NCI-H2107 treated with DMSO at 0.1 percent for 48 hours (cell line): ENCODE measurements at regions not wholly inside any gene's neighbourhood (a gene's known extent, or its start where the extent isn't known, plus 50 kb on each side); places are given as distances from the start of the nearest gene placed in this dataset.
"Not testable (repeated sequence)": the region's sequence is repeated elsewhere in the genome, so short reads cannot be mapped to it uniquely, and the experiment has no call there.

ENCODE experiments used
- DNase-seq: peaks from one replicate; lab custom pipeline; 2025; ENCODE audit not compliant: unreplicated experiment; lab: John Stamatoyannopoulos, UW

GRCh38 chr17:63287006-63287405, 159.1 kb downstream of the CYB561 start:
- DNase-seq = not testable (repeated sequence)

GRCh38 chr17:63289931-63290330, 156.2 kb downstream of the CYB561 start:
- DNase-seq = no peak

GRCh38 chr17:63290351-63290750, 155.8 kb downstream of the CYB561 start:
- no peak for DNase-seq

- no peak for DNase-seq
Observed at GRCh38 chr17:63290784-63291183, 155.3 kb downstream of the CYB561 start.

- no peak for DNase-seq
Observed at GRCh38 chr17:63291258-63291657, 154.8 kb downstream of the CYB561 start.

- DNase-seq = no peak
Observed at GRCh38 chr17:63292421-63292820, 153.7 kb downstream of the CYB561 start.

- DNase-seq = no peak
Observed at GRCh38 chr17:63293323-63294075, 152.6 kb downstream of the CYB561 start.

- no peak for DNase-seq
Observed at GRCh38 chr17:63294776-63295175, 151.3 kb downstream of the CYB561 start.

- DNase-seq = no peak
Observed at GRCh38 chr17:63295288-63295687, 150.8 kb downstream of the CYB561 start.

- no peak for DNase-seq
Observed at GRCh38 chr17:63295839-63296590, 150.1 kb downstream of the CYB561 start.

- DNase-seq = not testable (repeated sequence)
Observed at GRCh38 chr17:63298916-63299315, 147.2 kb downstream of the CYB561 start.

GRCh38 chr17:63304704-63305261, 141.3 kb downstream of the CYB561 start:
- no peak for DNase-seq

GRCh38 chr17:63305857-63306256, 140.2 kb downstream of the CYB561 start:
- no peak for DNase-seq

- DNase-seq = no peak
Observed at GRCh38 chr17:63306855-63307254, 139.3 kb downstream of the CYB561 start.

- DNase-seq = no peak
Observed at GRCh38 chr17:63308272-63308671, 137.8 kb downstream of the CYB561 start.

GRCh38 chr17:63309021-63309420, 137.1 kb downstream of the CYB561 start:
- DNase-seq = no peak

GRCh38 chr17:63311416-63311937, 134.6 kb downstream of the CYB561 start:
- DNase-seq = no peak

GRCh38 chr17:63314761-63315160, 131.3 kb downstream of the CYB561 start:
- no peak for DNase-seq

GRCh38 chr17:63316100-63316499, 130.0 kb downstream of the CYB561 start:
- DNase-seq = no peak

- no peak for DNase-seq
Observed at GRCh38 chr17:63317166-63317840, 128.8 kb downstream of the CYB561 start.

- no peak for DNase-seq
Observed at GRCh38 chr17:63325808-63326207, 120.3 kb downstream of the CYB561 start.
